ENCODE measurements at regions not wholly inside any gene's neighbourhood (a gene's known extent, or its start where the extent isn't known, plus 50 kb on each side); places are given as distances from the start of the nearest gene placed in this dataset.

DNA sequence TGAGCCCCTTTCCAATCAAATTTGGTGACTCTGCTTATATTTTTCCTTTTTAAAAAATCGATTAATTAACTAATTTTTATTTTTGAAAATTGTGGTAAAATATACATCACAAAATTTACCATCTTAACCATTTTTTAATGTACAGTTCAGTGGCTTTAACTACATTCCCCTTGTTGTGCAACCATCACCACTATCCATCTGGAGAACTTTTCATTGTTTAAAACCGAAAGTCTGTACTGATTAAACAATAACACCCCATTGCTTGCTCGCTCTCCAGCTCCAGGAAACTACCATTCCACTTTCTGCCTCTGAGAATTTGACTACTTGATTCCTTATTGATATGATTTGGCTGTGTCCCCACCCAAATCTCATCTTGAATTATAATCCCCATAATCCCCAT lies 283.4 kb downstream of the C12orf75 start:
- no peaks in the 10 kb centered on the region for H3K9me3 ChIP-seq (ENCODE audit: control insufficient read depth, insufficient read depth, low read depth, low read length)
- no peaks in the 10 kb centered on the region for H3K27me3 ChIP-seq (ENCODE audit: control insufficient read depth, insufficient read depth, low read length)
- peak in 1 of 2 donors; percentile 12 for DNase-seq (ENCODE audit: low read depth in 2 of 2)
- no peaks in the 10 kb centered on the region for H3K36me3 ChIP-seq (ENCODE audit: control insufficient read depth, insufficient read depth, low read length)
- H3K4me3 ChIP-seq (replicated peaks in 1 of 4; ENCODE audit: control extremely low read depth in 1 of 4, insufficient read depth in 1 of 4, low read depth in 3 of 4, low read length in 4 of 4) = no peak overlapping the region
- no peaks in the 10 kb centered on the region for H3K79me2 ChIP-seq (ENCODE audit: control insufficient read depth, insufficient read depth, low read length)
- H4K20me1 ChIP-seq (ENCODE audit: control insufficient read depth, extremely low read depth, insufficient read depth, low read length) = no peaks in the 10 kb centered on the region
- no peak overlapping the region for H3K4me2 ChIP-seq (ENCODE audit: extremely low read depth, insufficient read depth, low read length)
- H3K4me1 ChIP-seq (ENCODE audit: control insufficient read depth, extremely low read depth, insufficient read depth, low read length) = no peaks in the 10 kb centered on the region
- H2AFZ ChIP-seq (ENCODE audit: low read length) = no peak overlapping the region
- no peak overlapping the region for H3K9ac ChIP-seq (ENCODE audit: insufficient read depth, low read length)
- H3K27ac ChIP-seq (ENCODE audit: insufficient read depth, low read length) = no peak overlapping the region
- TF ChIP-seq EZH2 (IDR thresholded peaks at IDR 0.05; ENCODE audit: low read length, missing control alignments) = no peak
- TF ChIP-seq, protein P1, sequence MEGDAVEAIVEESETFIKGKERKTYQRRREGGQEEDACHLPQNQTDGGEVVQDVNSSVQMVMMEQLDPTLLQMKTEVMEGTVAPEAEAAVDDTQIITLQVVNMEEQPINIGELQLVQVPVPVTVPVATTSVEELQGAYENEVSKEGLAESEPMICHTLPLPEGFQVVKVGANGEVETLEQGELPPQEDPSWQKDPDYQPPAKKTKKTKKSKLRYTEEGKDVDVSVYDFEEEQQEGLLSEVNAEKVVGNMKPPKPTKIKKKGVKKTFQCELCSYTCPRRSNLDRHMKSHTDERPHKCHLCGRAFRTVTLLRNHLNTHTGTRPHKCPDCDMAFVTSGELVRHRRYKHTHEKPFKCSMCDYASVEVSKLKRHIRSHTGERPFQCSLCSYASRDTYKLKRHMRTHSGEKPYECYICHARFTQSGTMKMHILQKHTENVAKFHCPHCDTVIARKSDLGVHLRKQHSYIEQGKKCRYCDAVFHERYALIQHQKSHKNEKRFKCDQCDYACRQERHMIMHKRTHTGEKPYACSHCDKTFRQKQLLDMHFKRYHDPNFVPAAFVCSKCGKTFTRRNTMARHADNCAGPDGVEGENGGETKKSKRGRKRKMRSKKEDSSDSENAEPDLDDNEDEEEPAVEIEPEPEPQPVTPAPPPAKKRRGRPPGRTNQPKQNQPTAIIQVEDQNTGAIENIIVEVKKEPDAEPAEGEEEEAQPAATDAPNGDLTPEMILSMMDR (conservative IDR thresholded peaks at IDR 0.05 in 1 of 2, IDR thresholded peaks at IDR 0.05 in 1 of 2; ENCODE audit: low read depth in 1 of 2, low read length in 2 of 2) = no peak

DNA sequence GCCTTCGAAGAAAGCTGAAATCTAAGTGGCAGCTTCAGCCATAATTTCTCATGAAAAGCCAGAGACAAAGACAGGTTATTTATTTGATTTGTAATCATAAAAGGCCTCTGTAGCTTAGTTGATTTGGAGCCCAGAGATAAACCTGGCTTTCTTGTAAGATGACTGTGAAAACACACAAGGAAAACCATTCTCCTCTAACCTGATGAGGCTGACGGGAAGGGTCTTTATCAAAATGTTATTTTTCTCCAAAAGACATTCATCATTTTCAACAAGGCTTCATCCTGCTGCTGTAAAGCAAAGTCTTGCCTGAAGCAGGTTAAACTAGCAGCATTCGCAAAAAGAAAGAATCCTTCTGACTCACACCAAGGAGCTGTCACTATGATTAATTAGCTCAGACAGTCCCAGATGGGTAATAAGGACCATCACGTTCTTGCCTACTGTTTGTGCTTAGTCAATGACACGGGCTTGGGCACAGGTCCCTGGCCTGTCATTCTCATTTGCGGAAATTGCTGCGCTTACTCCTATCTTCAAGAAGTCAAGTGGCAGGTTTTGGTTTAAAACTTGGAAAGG lies 286.6 kb downstream of the C12orf75 start:
- no peak overlapping the region for H3K4me2 ChIP-seq (ENCODE audit: extremely low read depth, insufficient read depth, low read length)
- no peak overlapping the region for H2AFZ ChIP-seq (ENCODE audit: low read length)
- no peaks in the 10 kb centered on the region for H3K79me2 ChIP-seq (ENCODE audit: control insufficient read depth, insufficient read depth, low read length)
- no peak overlapping the region for H3K9ac ChIP-seq (ENCODE audit: insufficient read depth, low read length)
- no peaks in the 10 kb centered on the region for H3K36me3 ChIP-seq (ENCODE audit: control insufficient read depth, insufficient read depth, low read length)
- peak in 1 of 2 donors; percentile 80 for DNase-seq (ENCODE audit: low read depth in 2 of 2)
- TF ChIP-seq EZH2 (IDR thresholded peaks at IDR 0.05; ENCODE audit: low read length, missing control alignments) = no peak
- TF ChIP-seq, protein P1 (conservative IDR thresholded peaks at IDR 0.05 in 1 of 2, IDR thresholded peaks at IDR 0.05 in 1 of 2; ENCODE audit: low read depth in 1 of 2, low read length in 2 of 2) = no peak
- no peaks in the 10 kb centered on the region for H3K27me3 ChIP-seq (ENCODE audit: control insufficient read depth, insufficient read depth, low read length)
- no peak overlapping the region for H3K4me3 ChIP-seq (replicated peaks in 1 of 4; ENCODE audit: control extremely low read depth in 1 of 4, insufficient read depth in 1 of 4, low read depth in 3 of 4, low read length in 4 of 4)
- no peaks in the 10 kb centered on the region for H4K20me1 ChIP-seq (ENCODE audit: control insufficient read depth, extremely low read depth, insufficient read depth, low read length)
- H3K27ac ChIP-seq (ENCODE audit: insufficient read depth, low read length) = no peak overlapping the region
- no peaks in the 10 kb centered on the region for H3K4me1 ChIP-seq (ENCODE audit: control insufficient read depth, extremely low read depth, insufficient read depth, low read length)
- H3K9me3 ChIP-seq (ENCODE audit: control insufficient read depth, insufficient read depth, low read depth, low read length) = no peaks in the 10 kb centered on the region

DNA sequence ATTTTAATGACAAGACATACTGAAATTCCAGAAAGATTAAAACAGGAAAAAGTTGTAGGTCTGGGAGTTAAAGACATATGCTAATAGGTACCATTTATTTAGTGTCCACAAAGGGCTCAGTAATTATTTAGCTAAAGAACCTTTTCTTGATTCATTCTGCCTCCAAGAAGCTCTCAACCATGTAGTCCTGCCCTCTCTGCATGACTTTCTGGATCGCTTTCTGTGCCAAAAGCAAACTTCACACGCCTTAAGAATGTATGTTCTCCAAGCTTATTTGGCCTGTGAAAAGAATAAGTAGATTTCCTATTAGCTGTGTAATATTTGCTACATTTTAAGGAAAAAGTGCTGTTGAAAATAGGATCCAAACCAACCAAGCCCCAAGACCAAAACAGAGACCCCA lies 291.7 kb downstream of the C12orf75 start:
- no peak overlapping the region for H2AFZ ChIP-seq (ENCODE audit: low read length)
- H3K9me3 ChIP-seq (ENCODE audit: control insufficient read depth, insufficient read depth, low read depth, low read length) = no peaks in the 10 kb centered on the region
- no peaks in the 10 kb centered on the region for H3K79me2 ChIP-seq (ENCODE audit: control insufficient read depth, insufficient read depth, low read length)
- no peak for DNase-seq (ENCODE audit: low read depth in 2 of 2)
- H3K4me1 ChIP-seq (ENCODE audit: control insufficient read depth, extremely low read depth, insufficient read depth, low read length) = no peaks in the 10 kb centered on the region
- H3K27me3 ChIP-seq (ENCODE audit: control insufficient read depth, insufficient read depth, low read length) = no peaks in the 10 kb centered on the region
- no peak overlapping the region for H3K4me2 ChIP-seq (ENCODE audit: extremely low read depth, insufficient read depth, low read length)
- no peaks in the 10 kb centered on the region for H4K20me1 ChIP-seq (ENCODE audit: control insufficient read depth, extremely low read depth, insufficient read depth, low read length)
- no peak overlapping the region for H3K9ac ChIP-seq (ENCODE audit: insufficient read depth, low read length)
- TF ChIP-seq EZH2 (IDR thresholded peaks at IDR 0.05; ENCODE audit: low read length, missing control alignments) = no peak
- TF ChIP-seq, protein P1 (conservative IDR thresholded peaks at IDR 0.05 in 1 of 2, IDR thresholded peaks at IDR 0.05 in 1 of 2; ENCODE audit: low read depth in 1 of 2, low read length in 2 of 2) = no peak
- H3K36me3 ChIP-seq (ENCODE audit: control insufficient read depth, insufficient read depth, low read length) = no peaks in the 10 kb centered on the region
- H3K27ac ChIP-seq (ENCODE audit: insufficient read depth, low read length) = no peak overlapping the region
- H3K4me3 ChIP-seq (replicated peaks in 1 of 4; ENCODE audit: control extremely low read depth in 1 of 4, insufficient read depth in 1 of 4, low read depth in 3 of 4, low read length in 4 of 4) = no peak overlapping the region

All from fibroblast of lung (primary cell).